GM19372 (cell line): ENCODE measurements at regions not wholly inside any gene's neighbourhood (a gene's known extent, or its start where the extent isn't known, plus 50 kb on each side); places are given as distances from the start of the nearest gene placed in this dataset.

ENCODE experiments used
- ATAC-seq: cut with Tn5 transposase; IDR thresholded peaks from one replicate; pipeline ENCODE4 v1.9.1; 2021; ENCODE audit warnings: mild to moderate bottlenecking, low read depth, moderate library complexity; ENCODE audit not compliant: unreplicated experiment

- ATAC-seq: no peak
Measured at GRCh38 chr7:84637568-84638338, 443.2 kb upstream of the SEMA3A start.

DNA sequence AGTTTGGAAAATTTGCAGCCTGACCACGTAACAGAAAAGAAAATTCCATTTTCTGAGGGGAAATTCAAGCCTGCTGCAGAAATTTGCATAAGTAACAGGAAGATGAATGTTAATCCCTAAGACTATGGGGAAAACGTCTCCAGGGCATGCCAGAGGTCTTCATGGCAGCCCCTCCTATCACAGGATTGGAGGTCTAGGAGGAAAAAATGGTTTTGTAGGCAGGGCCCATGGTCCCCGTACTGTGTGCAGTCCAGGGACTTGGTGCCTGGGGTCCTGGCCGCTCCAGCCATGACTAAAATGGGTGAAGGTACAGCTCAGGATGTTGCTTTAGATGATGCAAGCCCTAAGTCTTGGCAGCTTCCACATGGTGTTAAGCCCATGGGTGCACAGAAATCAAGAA is 437.3 kb upstream of the SEMA3A start:
- no peak for ATAC-seq

DNA sequence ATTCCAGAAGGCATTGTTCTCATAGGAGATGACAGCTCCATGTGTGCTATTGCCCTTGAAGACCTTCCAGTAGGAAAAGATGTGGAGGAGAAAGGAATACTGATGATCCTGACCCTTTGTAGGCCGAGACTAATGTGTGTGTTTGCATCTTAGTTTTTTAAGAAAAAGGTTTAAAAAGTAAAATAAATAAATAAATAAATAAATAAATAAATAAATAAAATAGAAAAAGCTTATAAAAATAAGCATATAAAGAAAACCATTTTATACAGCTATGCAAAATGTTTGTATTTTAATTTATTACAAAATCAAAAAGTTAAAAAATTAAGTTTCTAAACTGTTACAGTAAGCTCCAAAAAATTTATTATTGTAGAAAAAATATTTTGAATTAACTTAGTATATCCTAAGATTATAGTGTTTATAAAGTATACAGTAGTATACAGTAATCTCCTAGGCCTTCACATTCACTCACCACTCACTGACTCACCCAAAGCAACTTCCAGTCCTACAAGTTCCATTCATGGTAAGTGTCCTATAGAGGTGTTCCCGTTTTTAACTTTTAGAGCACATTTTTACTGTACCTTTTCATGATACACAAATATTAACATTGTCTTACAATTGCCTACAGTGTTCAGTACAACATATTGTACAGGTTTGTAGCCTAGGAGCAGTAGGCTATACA is 435.2 kb upstream of the SEMA3A start:
- no peak for ATAC-seq

DNA sequence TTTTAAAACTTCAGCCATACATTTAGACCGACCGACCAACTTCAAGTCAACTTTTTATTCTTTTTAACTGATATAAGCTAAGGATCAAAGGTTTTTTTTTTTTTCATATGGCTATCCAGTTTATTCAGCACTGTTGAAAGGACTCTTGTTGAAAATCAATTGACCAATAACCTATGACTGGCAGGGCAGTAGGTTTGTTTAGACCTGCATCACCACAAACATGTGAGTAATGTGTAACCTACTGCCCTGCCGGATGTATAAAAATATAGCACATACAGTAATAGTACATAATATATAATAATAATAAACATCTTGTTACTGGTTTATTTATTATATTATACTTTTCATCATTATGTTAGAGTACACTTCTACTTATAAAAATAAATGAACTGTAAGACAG is 434.6 kb upstream of the SEMA3A start:
- ATAC-seq: no peak

GRCh38 chr7:84627250-84627649 is 432.7 kb upstream of the SEMA3A start:
- ATAC-seq: no peak

- no peak for ATAC-seq
Measured at GRCh38 chr7:84624927-84625326, 430.3 kb upstream of the SEMA3A start.

DNA sequence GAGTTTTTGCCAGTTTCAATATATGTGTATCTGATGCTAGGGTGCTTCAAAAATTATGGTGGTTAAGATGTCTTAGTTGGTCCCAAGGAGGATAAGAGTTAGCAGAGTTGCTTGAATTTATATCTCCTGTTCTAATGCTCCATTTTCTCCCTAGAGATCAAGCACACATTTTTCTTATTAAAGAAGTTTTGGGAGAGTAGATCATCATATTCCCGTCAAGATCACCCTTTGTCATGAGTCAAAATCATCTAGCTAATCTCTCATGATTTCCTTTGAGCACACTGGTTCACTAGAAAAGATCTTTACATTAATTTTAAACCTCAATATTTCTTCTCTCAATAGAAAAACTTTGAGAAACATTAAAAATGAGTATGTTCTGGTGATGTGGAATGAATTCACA is 429.9 kb upstream of the SEMA3A start:
- ATAC-seq: no peak

DNA sequence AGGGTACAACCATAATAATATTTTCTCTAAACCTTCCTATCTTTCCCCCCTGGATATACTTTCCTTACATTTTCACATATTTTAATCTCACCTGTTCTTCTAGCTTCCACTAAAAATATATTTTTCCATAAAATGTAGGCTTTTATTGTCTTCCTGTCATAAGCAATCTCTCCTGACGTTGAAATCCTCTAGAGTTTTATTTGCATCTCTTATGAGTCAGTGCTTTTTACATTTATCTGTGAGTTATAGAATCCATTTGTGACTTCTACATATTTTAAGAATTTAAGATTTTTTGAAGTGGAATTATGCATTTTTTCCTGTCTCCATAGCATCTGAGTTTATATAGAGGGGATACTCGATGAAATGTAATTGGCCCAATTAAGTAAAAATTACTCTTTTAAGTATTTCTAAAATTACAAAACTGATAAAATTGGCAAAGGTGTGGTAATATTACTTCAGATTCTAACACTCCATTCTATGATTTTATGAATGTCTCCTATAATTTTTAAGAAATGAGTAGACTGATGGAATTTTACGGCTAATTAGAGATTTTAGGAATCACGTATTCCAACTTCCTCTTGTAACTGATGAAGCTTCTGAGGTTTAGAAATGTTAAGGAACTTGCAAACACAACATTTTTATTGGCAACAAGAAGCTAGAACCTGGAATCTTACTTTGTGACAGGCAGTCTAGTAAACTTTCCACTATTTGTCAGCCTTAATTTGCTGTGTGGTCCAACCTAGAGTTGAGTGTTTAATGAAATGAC is 422.9 kb upstream of the SEMA3A start:
- no peak for ATAC-seq

DNA sequence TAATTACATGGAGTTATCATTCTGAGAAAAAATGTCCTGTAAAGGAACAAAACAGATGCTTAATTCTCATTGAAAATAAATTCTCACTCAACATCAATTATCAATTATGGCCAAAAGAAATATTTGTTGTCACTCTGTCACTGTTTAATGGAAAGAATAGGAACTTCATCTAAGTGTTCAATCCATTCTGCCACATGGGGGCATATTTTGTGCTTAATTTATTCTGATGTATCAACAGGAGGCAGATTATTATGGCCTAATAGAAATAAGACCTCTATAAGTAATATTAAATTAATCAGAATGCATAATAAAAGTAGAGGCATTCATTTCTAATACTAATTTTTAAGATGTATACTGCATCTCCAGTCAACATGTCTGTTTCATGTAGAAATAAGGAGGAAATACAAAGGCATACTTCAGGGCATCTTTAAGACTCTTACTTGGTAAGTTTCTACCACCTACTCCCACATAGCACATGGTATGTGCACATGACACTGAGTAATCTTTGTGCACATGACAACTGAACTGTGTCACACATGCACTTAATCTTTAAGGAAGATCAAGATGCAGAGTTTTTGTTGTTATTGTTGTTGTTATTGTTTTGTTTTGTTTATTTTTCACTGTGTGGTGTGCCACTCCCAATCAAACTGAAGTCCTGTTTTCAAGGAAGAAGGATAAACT is 420.4 kb upstream of the SEMA3A start:
- no peak for ATAC-seq

DNA sequence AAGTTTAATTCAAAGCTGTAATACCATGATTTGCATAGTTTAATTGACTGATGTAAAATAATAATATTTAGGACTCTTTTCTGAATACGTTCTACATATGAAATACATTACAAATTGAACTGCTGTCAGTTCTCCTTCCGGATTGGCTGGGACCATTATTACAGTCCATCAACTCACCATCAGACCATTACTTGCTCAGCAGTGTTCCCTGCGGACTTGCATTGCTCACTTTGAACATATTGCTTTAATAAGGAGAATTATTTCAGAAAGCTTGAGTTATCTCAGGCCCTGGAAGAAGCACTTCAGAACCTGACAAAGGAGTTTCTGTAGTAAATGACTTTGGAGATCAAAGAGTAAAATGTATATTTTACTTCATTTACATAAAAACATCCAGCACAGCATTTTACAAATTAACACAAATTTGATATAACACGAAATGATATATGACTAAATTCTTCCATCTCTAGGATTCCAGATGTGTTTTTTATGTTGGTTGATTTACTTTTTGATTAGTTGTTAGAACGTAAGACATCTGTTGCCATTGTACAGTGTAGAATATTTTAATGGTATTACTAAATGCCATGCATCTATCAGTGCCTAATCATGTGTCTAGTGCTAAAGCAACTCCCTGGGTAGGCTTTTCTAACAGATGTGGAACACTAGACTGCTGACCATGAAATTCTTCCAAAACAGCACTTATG is 418.5 kb upstream of the SEMA3A start:
- ATAC-seq: no peak

DNA sequence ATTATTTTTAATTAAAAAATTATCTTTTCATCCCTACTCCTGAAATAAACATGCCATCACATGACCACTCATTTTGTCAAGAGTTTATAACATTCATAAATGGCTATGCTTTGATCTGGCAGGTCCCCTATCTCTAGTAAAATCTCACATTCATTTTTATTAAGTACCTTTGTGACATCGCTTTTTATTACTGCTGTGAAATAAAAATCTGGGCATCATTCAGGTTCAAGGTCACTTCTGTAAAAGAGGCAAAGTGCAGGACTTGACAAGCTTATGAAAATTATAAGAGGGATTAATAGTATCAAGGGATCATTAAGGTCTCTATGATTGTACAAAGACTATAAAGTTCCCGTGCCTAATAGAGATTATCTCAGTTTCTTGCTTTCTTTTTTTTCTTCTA is 416.8 kb upstream of the SEMA3A start:
- no peak for ATAC-seq

- ATAC-seq: no peak
Measured at GRCh38 chr7:84610390-84610789, 415.8 kb upstream of the SEMA3A start.

DNA sequence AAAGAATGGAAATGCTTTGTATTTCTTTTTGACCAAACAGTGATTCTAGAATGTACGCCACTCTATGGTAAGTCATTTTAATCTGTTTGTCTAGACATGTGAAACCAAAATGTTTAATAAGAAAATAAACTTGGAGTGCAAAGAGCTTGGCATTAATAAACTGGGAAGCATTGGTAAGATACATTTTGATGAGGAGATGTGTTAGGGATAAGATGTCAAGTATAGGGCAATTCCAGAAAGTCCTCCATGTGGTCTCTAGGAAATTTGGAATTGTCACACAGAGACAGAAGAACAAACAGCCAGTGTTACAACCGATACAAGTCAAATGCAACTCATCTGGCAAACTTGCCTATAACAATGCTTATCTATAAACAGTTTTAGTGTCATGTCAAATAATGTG is 410.7 kb upstream of the SEMA3A start:
- ATAC-seq: no peak

DNA sequence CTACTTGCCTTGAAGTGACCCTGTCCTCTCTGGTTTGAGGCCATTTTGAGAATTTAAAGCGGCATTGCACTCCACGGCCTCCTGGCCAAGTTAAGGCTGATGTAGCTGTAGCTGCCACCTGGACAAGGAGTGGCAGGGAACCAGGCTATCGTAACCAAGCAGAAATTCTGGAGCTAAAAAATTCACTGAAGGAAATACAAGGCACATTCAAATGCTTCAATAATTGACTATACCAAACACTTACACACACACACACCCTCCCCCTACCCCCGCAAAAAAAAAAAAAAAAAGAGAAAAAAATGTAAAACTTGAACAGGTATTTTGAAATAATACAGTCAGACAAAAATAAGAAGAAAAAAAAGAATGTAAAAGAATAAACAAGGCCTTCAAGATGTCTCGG is 409.0 kb upstream of the SEMA3A start:
- ATAC-seq: no peak

GRCh38 chr7:84595026-84595425 is 400.4 kb upstream of the SEMA3A start:
- ATAC-seq: no peak

- ATAC-seq: no peak
Measured at GRCh38 chr7:84591897-84592296, 397.3 kb upstream of the SEMA3A start.

DNA sequence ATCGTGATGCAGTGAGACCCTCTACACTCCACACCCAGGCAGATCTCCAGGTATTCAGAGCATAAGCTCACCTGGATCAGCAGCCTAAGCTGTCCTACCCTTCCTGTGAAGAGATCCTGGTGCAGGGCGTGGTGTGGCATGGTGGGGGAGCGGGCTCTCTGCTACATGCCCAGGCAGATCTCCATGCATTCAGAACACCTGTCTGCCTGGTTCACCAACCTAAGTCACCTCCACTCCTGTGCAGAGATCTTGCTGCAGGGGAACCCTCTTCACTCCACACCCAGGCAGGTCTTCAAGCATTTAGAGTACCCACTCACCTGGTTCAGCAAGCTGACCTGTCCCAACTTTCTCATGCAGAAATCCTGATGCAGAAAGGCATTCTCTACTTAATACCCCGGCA is 394.4 kb upstream of the SEMA3A start:
- ATAC-seq: no peak

- no peak for ATAC-seq
Measured at GRCh38 chr7:84583331-84583730, 388.7 kb upstream of the SEMA3A start.

DNA sequence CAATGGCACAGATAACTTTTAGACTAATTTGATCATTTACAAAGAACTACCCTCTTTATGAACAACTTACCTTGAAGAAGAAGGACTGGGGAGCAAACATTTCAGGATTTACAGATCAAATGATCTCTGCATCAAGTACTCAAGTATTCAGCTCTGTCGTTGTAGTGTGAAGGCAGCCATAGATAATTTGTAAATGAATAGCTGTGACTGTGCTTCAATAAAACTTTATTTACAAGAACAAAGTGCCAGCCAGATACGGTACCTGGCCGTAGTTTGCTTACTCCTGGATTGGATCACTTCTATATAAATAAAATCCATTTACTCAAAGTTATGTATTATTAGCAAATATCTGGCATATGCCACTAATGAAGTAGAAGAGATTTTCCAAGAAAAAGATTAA is 388.2 kb upstream of the SEMA3A start:
- ATAC-seq: no peak

DNA sequence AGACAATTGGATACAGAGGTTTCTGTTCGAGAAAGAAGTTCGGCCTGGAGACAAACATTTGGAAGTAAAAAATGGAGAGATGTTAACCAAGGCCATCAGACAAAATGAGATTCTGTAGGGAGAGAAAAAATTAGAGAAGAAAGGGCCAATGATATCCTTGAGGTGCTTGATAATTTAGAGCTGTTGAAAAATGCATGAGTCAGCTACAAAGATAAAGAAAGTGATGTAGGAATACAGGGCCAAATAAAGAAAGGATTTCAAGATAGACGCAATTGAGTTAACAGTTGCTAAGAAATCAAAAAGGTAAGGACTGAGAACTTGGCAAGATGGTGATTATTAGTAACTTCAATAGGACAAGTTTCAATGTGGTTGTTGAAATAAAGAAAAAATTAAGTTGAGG is 384.2 kb upstream of the SEMA3A start:
- ATAC-seq: no peak
